ENCODE measurements at regions not wholly inside any gene's neighbourhood (a gene's known extent, or its start where the extent isn't known, plus 50 kb on each side); places are given as distances from the start of the nearest gene placed in this dataset.

GRCh38 chr2:64287202-64287740, 143.1 kb upstream of the PELI1 start:
- Histone ChIP-seq H2AFZ (ENCODE audit: low read length) (no peak overlapping the region), H3K27me3 (ENCODE audit: control insufficient read depth, insufficient read depth, low read length) (no peaks in the 10 kb centered on the region), H3K4me2 (ENCODE audit: extremely low read depth, insufficient read depth, low read length) (no peak overlapping the region), H3K36me3 (ENCODE audit: control insufficient read depth, insufficient read depth, low read length) (no peaks in the 10 kb centered on the region), H3K27ac (ENCODE audit: insufficient read depth, low read length) (no peak overlapping the region), H3K4me1 (ENCODE audit: control insufficient read depth, extremely low read depth, insufficient read depth, low read length) (peaks cover 19% of the 10 kb centered on the region), H3K79me2 (ENCODE audit: control insufficient read depth, insufficient read depth, low read length) (no peaks in the 10 kb centered on the region), H3K4me3 (replicated peaks in 1 of 4; ENCODE audit: control extremely low read depth in 1 of 4, insufficient read depth in 1 of 4, low read depth in 3 of 4, low read length in 4 of 4) (no peak overlapping the region), H4K20me1 (ENCODE audit: control insufficient read depth, extremely low read depth, insufficient read depth, low read length) (no peaks in the 10 kb centered on the region), H3K9ac (ENCODE audit: insufficient read depth, low read length) (no peak overlapping the region), H3K9me3 (ENCODE audit: control insufficient read depth, insufficient read depth, low read depth, low read length) (no peaks in the 10 kb centered on the region)
- TF ChIP-seq CTCF (conservative IDR thresholded peaks at IDR 0.05 in 1 of 2, IDR thresholded peaks at IDR 0.05 in 1 of 2; ENCODE audit: low read depth in 1 of 2, low read length in 2 of 2), result no peak
- no peak for TF ChIP-seq EZH2 (IDR thresholded peaks at IDR 0.05; ENCODE audit: low read length, missing control alignments)
- no peak for DNase-seq (ENCODE audit: low read depth in 2 of 2)

DNA sequence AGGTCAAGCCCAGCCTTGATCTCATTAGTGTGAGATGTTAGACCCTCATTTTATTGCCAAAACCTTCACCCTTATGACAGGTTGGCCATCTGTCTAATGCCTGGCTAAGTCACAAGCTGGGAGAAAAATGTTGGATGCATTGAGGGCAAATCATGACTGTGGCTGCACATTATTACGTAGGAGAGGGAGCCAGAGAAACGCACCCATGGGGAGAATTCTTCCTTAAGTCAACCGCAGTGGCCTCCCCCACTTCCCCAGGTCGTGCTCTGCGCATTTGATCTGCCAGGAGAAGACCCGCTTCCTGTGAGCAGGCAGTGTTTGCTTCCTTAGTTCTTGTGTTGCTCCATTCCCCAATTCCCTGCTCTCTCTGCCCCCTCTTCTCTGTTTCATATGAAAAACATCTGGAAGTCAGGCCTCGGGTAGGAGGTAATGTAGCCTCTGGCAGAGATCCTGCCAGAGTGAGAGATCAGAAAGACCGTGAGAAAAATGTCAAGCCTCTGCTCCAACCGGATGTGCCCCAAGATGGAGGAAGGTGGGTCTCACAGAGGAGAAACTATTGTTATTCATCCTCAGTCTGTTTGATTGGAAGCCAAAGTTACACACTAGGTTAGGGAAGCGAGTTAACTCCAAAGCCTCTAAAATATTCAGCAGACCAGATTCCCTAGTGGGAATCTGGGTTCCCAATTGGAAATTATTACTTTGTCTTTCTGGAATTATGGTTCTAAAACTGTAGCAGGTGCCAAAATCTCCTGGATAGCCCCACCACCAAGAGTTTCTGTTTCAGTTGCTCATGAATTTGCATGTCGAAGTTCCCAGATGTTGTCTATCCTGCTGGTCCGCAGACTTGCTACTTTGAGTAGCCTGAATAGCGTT, 144.3 kb upstream of the PELI1 start:
- peaks cover 19% of the 10 kb centered on the region for H3K4me1 ChIP-seq (ENCODE audit: control insufficient read depth, extremely low read depth, insufficient read depth, low read length)
- H3K4me3 ChIP-seq (replicated peaks in 1 of 4; ENCODE audit: control extremely low read depth in 1 of 4, insufficient read depth in 1 of 4, low read depth in 3 of 4, low read length in 4 of 4), result no peak overlapping the region
- no peak for TF ChIP-seq EZH2 (IDR thresholded peaks at IDR 0.05; ENCODE audit: low read length, missing control alignments)
- TF ChIP-seq CTCF (conservative IDR thresholded peaks at IDR 0.05 in 1 of 2, IDR thresholded peaks at IDR 0.05 in 1 of 2; ENCODE audit: low read depth in 1 of 2, low read length in 2 of 2), result no peak
- H3K36me3 ChIP-seq (ENCODE audit: control insufficient read depth, insufficient read depth, low read length), result no peaks in the 10 kb centered on the region
- H2AFZ ChIP-seq (ENCODE audit: low read length), result peak overlapping the region; percentile 32
- DNase-seq (ENCODE audit: low read depth in 2 of 2), result peak; percentile 72 to 81
- H4K20me1 ChIP-seq (ENCODE audit: control insufficient read depth, extremely low read depth, insufficient read depth, low read length), result no peaks in the 10 kb centered on the region
- H3K4me2 ChIP-seq (ENCODE audit: extremely low read depth, insufficient read depth, low read length), result peak overlapping the region; percentile 13
- peak overlapping the region; percentile 17 for H3K27ac ChIP-seq (ENCODE audit: insufficient read depth, low read length)
- no peaks in the 10 kb centered on the region for H3K27me3 ChIP-seq (ENCODE audit: control insufficient read depth, insufficient read depth, low read length)
- no peak overlapping the region for H3K9ac ChIP-seq (ENCODE audit: insufficient read depth, low read length)
- no peaks in the 10 kb centered on the region for H3K79me2 ChIP-seq (ENCODE audit: control insufficient read depth, insufficient read depth, low read length)
- no peaks in the 10 kb centered on the region for H3K9me3 ChIP-seq (ENCODE audit: control insufficient read depth, insufficient read depth, low read depth, low read length)

- peaks cover 16% of the 10 kb centered on the region for H3K4me1 ChIP-seq (ENCODE audit: control insufficient read depth, extremely low read depth, insufficient read depth, low read length)
- no peak for TF ChIP-seq CTCF (conservative IDR thresholded peaks at IDR 0.05 in 1 of 2, IDR thresholded peaks at IDR 0.05 in 1 of 2; ENCODE audit: low read depth in 1 of 2, low read length in 2 of 2)
- TF ChIP-seq EZH2 (IDR thresholded peaks at IDR 0.05; ENCODE audit: low read length, missing control alignments), result no peak
- H2AFZ ChIP-seq (ENCODE audit: low read length), result no peak overlapping the region
- H3K79me2 ChIP-seq (ENCODE audit: control insufficient read depth, insufficient read depth, low read length), result no peaks in the 10 kb centered on the region
- no peak overlapping the region for H3K4me2 ChIP-seq (ENCODE audit: extremely low read depth, insufficient read depth, low read length)
- H3K27me3 ChIP-seq (ENCODE audit: control insufficient read depth, insufficient read depth, low read length), result no peaks in the 10 kb centered on the region
- H3K9me3 ChIP-seq (ENCODE audit: control insufficient read depth, insufficient read depth, low read depth, low read length), result no peaks in the 10 kb centered on the region
- no peaks in the 10 kb centered on the region for H3K36me3 ChIP-seq (ENCODE audit: control insufficient read depth, insufficient read depth, low read length)
- DNase-seq (ENCODE audit: low read depth in 2 of 2), result no peak
- H3K4me3 ChIP-seq (replicated peaks in 1 of 4; ENCODE audit: control extremely low read depth in 1 of 4, insufficient read depth in 1 of 4, low read depth in 3 of 4, low read length in 4 of 4), result no peak overlapping the region
- peak overlapping the region; percentile 17 for H3K27ac ChIP-seq (ENCODE audit: insufficient read depth, low read length)
- no peaks in the 10 kb centered on the region for H4K20me1 ChIP-seq (ENCODE audit: control insufficient read depth, extremely low read depth, insufficient read depth, low read length)
- H3K9ac ChIP-seq (ENCODE audit: insufficient read depth, low read length), result no peak overlapping the region
Measured at GRCh38 chr2:64289251-64289650, 145.0 kb upstream of the PELI1 start.

All from fibroblast of lung (primary cell).